Spleen (tissue), 11 donors: ENCODE measurements at regions not wholly inside any gene's neighbourhood (a gene's known extent, or its start where the extent isn't known, plus 50 kb on each side); places are given as distances from the start of the nearest gene placed in this dataset.
"Not testable (repeated sequence)": the region's sequence is repeated elsewhere in the genome, so short reads cannot be mapped to it uniquely, and the experiment has no call there.

Experiments
- DNase-seq: peaks from one replicate; pipeline ENCODE4 v3.0.0-alpha.2; 2020
- H3K27ac ChIP-seq, 8 donors: fragments of 200-600 bp; sonication (generic) in 7 of 8; 1 replicate in 4 of 8; 2 replicates in 4 of 8; pipeline versions ENCODE4 v1.5.0 to v1.8.0; 2016 to 2021; ENCODE audit warnings: inconsistent platforms in 4 of 8, mild to moderate bottlenecking in 4 of 8, moderate library complexity in 1 of 8
- H3K27me3 ChIP-seq, 7 donors: fragments of 200-600 bp; sonication (generic) in 6 of 7; replicated peaks in 1 of 7; 1 replicate in 4 of 7; 2 replicates in 3 of 7; pipeline versions ENCODE4 v1.5.0 to v1.8.0; 2016 to 2021; ENCODE audit warnings: inconsistent platforms in 3 of 7, mild to moderate bottlenecking in 1 of 7
- H3K36me3 ChIP-seq, 6 donors: fragments of 200-600 bp; sonication (generic) in 5 of 6; 1 replicate in 4 of 6; 2 replicates in 2 of 6; pipeline versions ENCODE4 v1.5.0 to v1.8.0; 2016 to 2021; ENCODE audit warnings: inconsistent platforms in 2 of 6
- H3K4me1 ChIP-seq, 6 donors: fragments of 200-600 bp; sonication (generic) in 5 of 6; 1 replicate in 3 of 6; 2 replicates in 3 of 6; pipeline versions ENCODE4 v1.5.0 to v1.8.0; 2016 to 2021; ENCODE audit warnings: inconsistent platforms in 3 of 6
- H3K4me3 ChIP-seq, 8 donors: fragments of 200-600 bp; sonication (generic) in 7 of 8; 1 replicate in 4 of 8; 2 replicates in 4 of 8; pipeline versions ENCODE4 v1.5.0 to v1.8.0; 2016 to 2021; ENCODE audit warnings: inconsistent platforms in 4 of 8, mild to moderate bottlenecking in 4 of 8, moderate library complexity in 2 of 8
- H3K9me3 ChIP-seq, 8 donors: fragments of 200-600 bp; sonication (generic) in 7 of 8; 1 replicate in 4 of 8; 2 replicates in 4 of 8; pipeline versions ENCODE4 v1.5.0 to v1.8.0; 2016 to 2021; ENCODE audit warnings: inconsistent platforms in 4 of 8
- POLR2A ChIP-seq, 3 donors: fragments of 450-650 bp; IDR thresholded peaks; one replicate each; pipeline ENCODE4 v1.5.1; 2017; ENCODE audit warnings: antibody characterized with exemption in 3 of 3, mild to moderate bottlenecking in 1 of 3
- POLR2AphosphoS5 ChIP-seq, 3 donors: sonication (generic); formaldehyde crosslinking; IDR thresholded peaks; one replicate each; pipeline ENCODE4 v1.5.1; 2017; ENCODE audit warnings: antibody characterized with exemption in 3 of 3
- WGBS, 5 donors: extraction: QIAGEN DNeasy Blood & Tissue Kit in 3 of 5; methylation state at CpG; one replicate each; pipeline versions ENCODE4 v1.1.5 to v1.1.7; 2013 to 2018; 5-methylcytosine and 5-hydroxymethylcytosine counted together
- intact Hi-C: fragments of 100-400 bp; cut with DNase I; formaldehyde crosslinking; loops from one replicate; pipeline ENCODE4 v1.15.0; 2023; ENCODE audit warnings: low total_unique reads
- TF ChIP-seq, protein P1 (sequence below), 11 experiments: fragments of 200-600 bp in 7 of 11; fragments of 450-650 bp in 4 of 11; sonication (generic) in 4 of 11; IDR thresholded peaks in 8 of 11; conservative IDR thresholded peaks in 3 of 11; 1 replicate in 7 of 11; 2 replicates in 4 of 11; pipeline versions ENCODE4 v1.4.0 to v1.8.0; 2016 to 2021; ENCODE audit warnings: antibody characterized with exemption in 11 of 11, inconsistent platforms in 4 of 11, mild to moderate bottlenecking in 1 of 11
- donor health status: healthy with polysubstance abuse.
- donor health status: DM: no; HTN: no; CAD: no; lungs with moderate emphysema.
- donor health status: DM: no; HTN: no; CAD: no.
- donor health status: Bipolar disorder and iron deficiency.
- donor health status: healthy.
- donor health status: DM: no; HTN: no; CAD: no.
- donor health status: DM: yes; HTN: yes; CAD: no.

DNA sequence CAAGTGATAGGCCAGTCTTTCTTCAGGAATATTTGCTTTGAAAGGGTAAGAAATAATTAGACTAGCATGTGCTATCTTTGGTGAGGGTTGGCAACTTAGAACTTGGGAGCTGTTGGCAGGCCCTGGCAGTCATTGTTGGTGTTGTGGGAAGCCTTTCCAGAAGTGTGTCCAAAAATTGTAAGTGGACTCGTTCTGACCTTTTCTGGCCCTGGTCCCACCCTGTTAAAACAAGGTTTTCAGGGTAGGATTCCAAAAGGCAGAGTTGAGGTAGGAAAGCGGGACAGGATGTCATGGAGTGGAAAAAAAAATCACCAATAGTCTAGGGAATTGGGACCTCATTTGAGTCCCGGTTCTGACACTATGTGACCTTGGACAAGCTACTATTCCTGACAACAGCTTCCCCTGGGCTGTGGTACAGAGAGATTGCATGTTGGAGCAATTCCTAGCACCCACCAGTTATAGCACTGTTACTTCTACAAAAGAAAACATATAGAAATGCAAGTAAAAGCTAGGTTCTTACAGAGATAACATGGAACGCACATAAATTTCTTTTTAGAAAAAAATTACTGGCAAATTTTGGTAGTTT lies 299.3 kb upstream of the DDI1 start:
- 64 to 90% (median 74%) methylated on average over 4 of the region's 4 CpGs for whole genome bisulfite sequencing, 5 donors
- TF ChIP-seq, protein P1, sequence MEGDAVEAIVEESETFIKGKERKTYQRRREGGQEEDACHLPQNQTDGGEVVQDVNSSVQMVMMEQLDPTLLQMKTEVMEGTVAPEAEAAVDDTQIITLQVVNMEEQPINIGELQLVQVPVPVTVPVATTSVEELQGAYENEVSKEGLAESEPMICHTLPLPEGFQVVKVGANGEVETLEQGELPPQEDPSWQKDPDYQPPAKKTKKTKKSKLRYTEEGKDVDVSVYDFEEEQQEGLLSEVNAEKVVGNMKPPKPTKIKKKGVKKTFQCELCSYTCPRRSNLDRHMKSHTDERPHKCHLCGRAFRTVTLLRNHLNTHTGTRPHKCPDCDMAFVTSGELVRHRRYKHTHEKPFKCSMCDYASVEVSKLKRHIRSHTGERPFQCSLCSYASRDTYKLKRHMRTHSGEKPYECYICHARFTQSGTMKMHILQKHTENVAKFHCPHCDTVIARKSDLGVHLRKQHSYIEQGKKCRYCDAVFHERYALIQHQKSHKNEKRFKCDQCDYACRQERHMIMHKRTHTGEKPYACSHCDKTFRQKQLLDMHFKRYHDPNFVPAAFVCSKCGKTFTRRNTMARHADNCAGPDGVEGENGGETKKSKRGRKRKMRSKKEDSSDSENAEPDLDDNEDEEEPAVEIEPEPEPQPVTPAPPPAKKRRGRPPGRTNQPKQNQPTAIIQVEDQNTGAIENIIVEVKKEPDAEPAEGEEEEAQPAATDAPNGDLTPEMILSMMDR (IDR thresholded peaks at IDR 0.05 in 8 of 11, conservative IDR thresholded peaks at IDR 0.05 in 3 of 11) = no peak
- TF ChIP-seq POLR2AphosphoS5 (IDR thresholded peaks at IDR 0.05) = no peak
- no peak for TF ChIP-seq POLR2A (IDR thresholded peaks at IDR 0.05)
- Histone ChIP-seq H3K9me3 (peaks cover 0 to 2% (median 0%) of the 10 kb centered on the region in 8 donors), H3K36me3 (no peaks in the 10 kb centered on the region), H3K4me3 (no peak overlapping the region), H3K4me1 (no peaks in the 10 kb centered on the region), H3K27me3 (no peaks in the 10 kb centered on the region), H3K27ac (no peak overlapping the region)
- DNase-seq = no peak
- intact Hi-C loops = no loop called here

DNA sequence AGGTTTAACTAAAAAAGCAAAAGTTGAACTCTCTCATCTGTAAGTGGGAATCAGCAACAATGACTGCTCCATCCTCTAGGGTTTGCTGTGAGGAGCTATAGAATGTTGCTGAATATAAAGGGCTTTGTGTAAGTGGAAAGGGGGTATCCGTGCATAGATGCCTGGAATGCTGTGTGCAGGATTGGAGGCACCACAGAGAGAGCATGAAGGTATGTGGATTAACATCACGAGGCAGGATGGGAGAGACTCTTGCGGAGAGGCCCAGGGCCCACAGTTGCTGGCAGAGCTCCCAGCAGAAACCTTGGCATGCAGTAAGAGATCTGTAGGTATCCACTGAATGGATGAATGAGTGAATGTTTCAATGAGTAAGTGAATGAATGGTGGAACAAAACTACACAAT lies 298.7 kb upstream of the DDI1 start:
- H3K4me3 ChIP-seq = no peak overlapping the region
- H3K4me1 ChIP-seq = no peaks in the 10 kb centered on the region
- peaks cover 0 to 3% (median 0%) of the 10 kb centered on the region in 8 donors for H3K9me3 ChIP-seq
- H3K27me3 ChIP-seq = no peaks in the 10 kb centered on the region
- TF ChIP-seq, protein P1 (IDR thresholded peaks at IDR 0.05 in 8 of 11, conservative IDR thresholded peaks at IDR 0.05 in 3 of 11) = no peak
- TF ChIP-seq POLR2A (IDR thresholded peaks at IDR 0.05) (no peak), POLR2AphosphoS5 (IDR thresholded peaks at IDR 0.05) (no peak)
- 56 to 95% (median 68%) methylated on average over 3 of the region's 3 CpGs for WGBS, 5 donors
- H3K27ac ChIP-seq = no peak overlapping the region
- intact Hi-C loops = no loop called here
- no peaks in the 10 kb centered on the region for H3K36me3 ChIP-seq
- DNase-seq = no peak

DNA sequence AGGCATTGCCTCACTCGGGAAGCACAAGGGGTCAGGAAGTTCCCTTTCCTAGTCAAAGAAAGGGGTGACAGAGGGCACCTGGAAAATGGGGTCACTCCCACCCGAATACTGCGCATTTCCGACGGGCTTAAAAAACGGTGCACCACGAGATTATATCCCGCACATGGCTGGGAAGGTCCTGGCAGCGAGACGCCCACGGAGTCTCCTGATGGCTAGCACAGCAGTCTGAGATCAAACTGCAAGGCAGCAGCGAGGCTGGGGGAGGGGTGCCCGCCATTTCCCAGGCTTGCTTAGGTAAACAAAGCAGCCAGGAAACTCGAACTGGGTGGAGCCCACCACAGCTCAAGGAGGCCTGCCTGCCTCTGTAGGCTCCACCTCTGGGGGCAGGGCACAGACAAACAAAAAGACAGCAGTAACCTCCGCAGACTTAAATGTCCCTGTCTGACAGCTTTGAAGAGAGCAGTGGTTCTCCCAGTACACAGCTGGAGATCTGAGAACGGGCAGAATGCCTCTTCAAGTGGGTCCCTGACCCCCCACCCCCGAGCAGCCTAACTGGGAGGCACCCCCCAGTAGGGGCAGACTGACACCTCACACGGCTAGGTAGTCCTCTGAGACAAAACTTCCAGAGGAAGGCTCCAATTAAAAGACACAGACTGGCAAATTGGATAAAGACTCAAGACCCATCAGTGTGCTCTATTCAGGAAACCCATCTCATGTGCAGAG lies 297.2 kb upstream of the DDI1 start:
- H3K36me3 ChIP-seq, intact Hi-C loops, H3K27me3 ChIP-seq, H3K4me1 ChIP-seq, H3K9me3 ChIP-seq: not testable (repeated sequence)
- DNase-seq = peak; percentile 61
- Histone ChIP-seq H3K4me3 (peak overlapping the region in 2 of 8 donors; percentile 2 to 36), H3K27ac (peak overlapping the region in 1 of 8 donors; percentile 12)
- whole genome bisulfite sequencing, 5 donors = 27 to 59% (median 56%) methylated on average over 15 to 18 of the region's 18 CpGs

DNA sequence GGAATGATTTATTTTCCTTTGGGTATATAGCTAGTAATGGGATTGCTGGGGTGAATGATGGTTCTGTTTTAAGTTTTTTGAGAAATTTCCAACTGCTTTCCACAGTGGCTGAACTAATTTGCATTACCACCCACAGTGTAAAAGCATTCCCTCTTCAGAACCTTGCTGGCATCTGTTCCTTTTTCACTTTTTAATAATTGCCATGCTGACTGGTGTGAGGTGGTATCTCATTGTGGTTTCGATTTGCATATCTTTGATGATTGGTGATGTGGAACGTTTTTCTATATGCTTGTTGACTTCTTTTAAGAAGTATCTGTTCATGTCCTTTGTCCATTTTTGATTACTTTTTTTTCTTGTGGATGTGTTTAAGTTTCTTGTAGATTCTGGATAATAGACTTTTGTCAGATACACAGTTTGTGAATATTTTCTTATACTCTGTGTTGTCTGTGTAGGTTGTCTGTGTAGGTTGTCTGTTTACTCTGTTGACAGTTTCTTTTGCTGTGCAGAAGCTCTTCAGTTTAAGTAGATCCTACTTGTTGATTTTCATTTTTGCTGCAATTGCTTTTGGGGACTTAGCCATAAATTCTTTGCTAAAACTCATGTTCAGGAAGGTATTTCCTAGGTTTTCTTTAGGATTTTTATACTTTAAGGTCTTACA lies 291.8 kb upstream of the DDI1 start:
- TF ChIP-seq POLR2AphosphoS5 (IDR thresholded peaks at IDR 0.05) (no peak), POLR2A (IDR thresholded peaks at IDR 0.05) (no peak)
- TF ChIP-seq, protein P1 (IDR thresholded peaks at IDR 0.05 in 8 of 11, conservative IDR thresholded peaks at IDR 0.05 in 3 of 11) = no peak
- DNase-seq = no peak
- 56 to 66% (median 59%) methylated on average over 2 of the region's 2 CpGs for WGBS, 5 donors

More for the DNA sequence above, 291.8 kb upstream of the DDI1 start:
- H3K4me3 ChIP-seq = no peak overlapping the region
- H3K36me3 ChIP-seq = no peaks in the 10 kb centered on the region
- H3K27me3 ChIP-seq = no peaks in the 10 kb centered on the region
- intact Hi-C loops = no loop called here
- H3K27ac ChIP-seq = no peak overlapping the region
- H3K4me1 ChIP-seq = no peaks in the 10 kb centered on the region
- peaks cover 0 to 28% (median 11%) of the 10 kb centered on the region in 8 donors for H3K9me3 ChIP-seq
